ENCODE measurements at regions not wholly inside any gene's neighbourhood (a gene's known extent, or its start where the extent isn't known, plus 50 kb on each side); places are given as distances from the start of the nearest gene placed in this dataset.
A peak's percentile ranks its signal among the peaks of the same experiment; 100 is the strongest.
"Not testable (repeated sequence)": the region's sequence is repeated elsewhere in the genome, so short reads cannot be mapped to it uniquely, and the experiment has no call there.

DNA sequence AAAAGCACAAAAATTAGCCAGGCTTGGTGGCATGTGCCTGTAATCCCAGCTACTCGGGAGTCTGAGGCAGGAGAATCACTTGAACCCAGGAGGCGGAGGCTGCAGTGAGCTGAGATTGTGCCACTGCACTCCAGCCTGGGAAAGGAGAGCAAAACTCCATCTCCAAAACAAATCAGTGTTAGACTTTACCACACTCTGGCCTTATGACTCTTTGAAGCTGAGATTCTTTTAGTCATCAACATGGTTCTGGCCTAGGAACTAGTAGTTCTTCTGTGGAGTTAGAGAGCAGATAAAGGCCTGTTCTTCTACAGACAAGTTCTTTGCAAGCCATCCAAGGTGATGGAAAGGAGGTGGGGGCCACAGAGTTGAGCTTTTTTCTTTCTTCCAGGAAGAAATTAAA, 100.8 kb upstream of the TLK1 start:
- H2AK5ac ChIP-seq (ENCODE audit: low read depth, low read length); in situ Hi-C loops (cut with MboI; ENCODE audit: low sequenced_read_pairs); H3K4me1 ChIP-seq (ENCODE audit: control insufficient read depth, insufficient read depth, low read length); H3K27ac ChIP-seq (ENCODE audit: insufficient read depth, low read length); H3K27me3 ChIP-seq (ENCODE audit: control insufficient read depth, insufficient read depth, low read length); H4K8ac ChIP-seq (ENCODE audit: low read depth in 2 of 2, low read length in 2 of 2); dilution Hi-C loops (cut with HindIII; ENCODE audit: low sequenced_read_pairs, unreplicated experiment); POLR2A ChIA-PET (ENCODE audit: unreplicated experiment); H2BK5ac ChIP-seq (ENCODE audit: low read depth, low read length, poor library complexity, severe bottlenecking); H3K4ac ChIP-seq (ENCODE audit: low read depth, low read length); H3K9ac ChIP-seq (ENCODE audit: low read depth, low read length); H2BK20ac ChIP-seq (ENCODE audit: low read depth, low read length); H4K5ac ChIP-seq (ENCODE audit: low read depth, low read length); intact Hi-C loops (cut with micrococcal nuclease); H3K18ac ChIP-seq (ENCODE audit: low read depth, low read length); H3K36me3 ChIP-seq (ENCODE audit: control insufficient read depth, insufficient read depth, low read length); H2BK120ac ChIP-seq (ENCODE audit: low read depth, low read length); H3K79me1 ChIP-seq (ENCODE audit: low read depth in 1 of 2, low read length in 2 of 2); H3K9me1 ChIP-seq (ENCODE audit: insufficient read depth, low read length); H2BK15ac ChIP-seq (ENCODE audit: low read depth, low read length); CTCF ChIA-PET; H4K20me1 ChIP-seq (ENCODE audit: insufficient read depth, low read length); BruUV-seq (replicated peaks); H3K56ac ChIP-seq (ENCODE audit: extremely low read depth, insufficient read depth, low read length); H3K14ac ChIP-seq (replicated peaks; ENCODE audit: low read depth, low read length); H3K4me3 ChIP-seq (ENCODE audit: insufficient read depth, low read depth, low read length); H4K91ac ChIP-seq (ENCODE audit: insufficient read depth, low read depth, low read length); H3K9me3 ChIP-seq (ENCODE audit: control insufficient read depth, insufficient read depth, low read length); H2AFZ ChIP-seq (replicated peaks; ENCODE audit: low read length, poor library complexity); H3K4me2 ChIP-seq (ENCODE audit: low read depth, low read length); H2AK9ac ChIP-seq (replicated peaks; ENCODE audit: low read depth, low read length, poor library complexity): not testable (repeated sequence)
- peak; percentile 41 for DNase-seq
- ATAC-seq (ENCODE audit: low read depth), result peak; percentile 65; the same call in 1 of the 2 replicates
- H3K23ac ChIP-seq (ENCODE audit: low read depth, low read length), result 0 out of 2 replicates have a peak overlapping the region, but pooled peaks have one; percentile 24
- WGBS, 2 experiments (ENCODE audit: extremely low coverage in 2 of 2, insufficient read length in 1 of 2), result no CpG with 5 or more reads among the region's 2 CpGs

All from IMR-90 (cell line).